ENCODE measurements at regions not wholly inside any gene's neighbourhood (a gene's known extent, or its start where the extent isn't known, plus 50 kb on each side); places are given as distances from the start of the nearest gene placed in this dataset.
"Not testable (repeated sequence)": the region's sequence is repeated elsewhere in the genome, so short reads cannot be mapped to it uniquely, and the experiment has no call there.

DNA sequence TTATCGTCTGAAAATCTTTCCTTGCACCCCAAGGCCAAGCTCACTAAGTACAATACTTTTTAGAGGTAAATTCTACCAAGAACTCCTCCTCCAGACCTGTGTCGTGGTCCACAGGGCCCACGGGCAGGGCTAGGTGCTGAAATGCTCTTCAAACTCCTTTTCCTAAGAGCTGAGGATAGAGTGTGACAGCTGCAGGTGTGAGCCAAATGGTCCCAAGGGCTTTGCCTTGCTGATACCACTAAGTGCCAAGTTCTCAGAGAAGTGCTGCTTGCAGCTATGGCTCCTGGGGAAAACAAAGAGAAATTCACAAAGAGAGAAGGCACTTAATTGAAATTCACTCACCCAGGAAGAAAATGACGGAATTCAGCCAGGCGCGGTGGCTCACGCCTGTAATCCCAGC is 868.9 kb upstream of the AUTS2 start:
- DNase-seq (ENCODE audit: low read depth, low spot score): no peak

DNA sequence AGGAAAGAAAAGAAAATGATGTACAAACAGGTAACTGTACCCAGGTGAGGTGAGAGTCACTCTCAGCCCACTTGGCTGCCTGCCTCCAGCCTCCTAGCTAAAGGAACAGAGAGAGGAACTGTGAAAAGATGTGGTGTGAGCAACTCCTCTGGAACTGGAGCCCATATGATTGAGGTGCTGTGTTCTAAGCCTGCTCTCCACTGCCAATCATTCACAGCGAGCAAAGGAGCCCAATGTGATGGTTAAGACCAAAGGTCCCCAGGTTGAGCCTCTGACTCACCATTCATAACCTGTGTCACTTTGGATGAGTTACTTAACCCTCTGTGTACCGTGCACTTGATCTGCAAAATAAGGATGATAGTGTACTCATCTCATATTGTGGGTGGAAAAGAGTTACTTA is 868.1 kb upstream of the AUTS2 start:
- no peak for DNase-seq (ENCODE audit: low read depth, low spot score)

DNA sequence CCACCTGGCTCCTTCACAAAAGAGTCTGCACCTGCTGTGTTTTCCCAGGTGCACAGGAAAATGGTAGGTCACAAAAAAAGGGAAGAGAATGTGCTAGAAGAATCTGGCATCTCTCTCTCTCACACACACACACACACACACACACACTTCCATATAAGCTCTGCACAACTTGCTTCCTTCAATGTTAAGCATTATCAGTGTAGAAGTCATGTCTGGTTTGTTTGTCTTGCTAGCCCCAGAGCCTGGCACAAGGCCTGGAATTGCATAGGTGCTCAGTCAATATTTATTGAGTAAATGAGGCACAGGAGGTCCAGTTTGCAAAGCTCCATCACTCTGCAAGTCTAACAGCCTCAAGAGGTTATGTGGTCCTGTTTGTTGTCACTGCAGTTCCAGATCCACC is 867.3 kb upstream of the AUTS2 start:
- no peak for DNase-seq (ENCODE audit: low read depth, low spot score)

DNA sequence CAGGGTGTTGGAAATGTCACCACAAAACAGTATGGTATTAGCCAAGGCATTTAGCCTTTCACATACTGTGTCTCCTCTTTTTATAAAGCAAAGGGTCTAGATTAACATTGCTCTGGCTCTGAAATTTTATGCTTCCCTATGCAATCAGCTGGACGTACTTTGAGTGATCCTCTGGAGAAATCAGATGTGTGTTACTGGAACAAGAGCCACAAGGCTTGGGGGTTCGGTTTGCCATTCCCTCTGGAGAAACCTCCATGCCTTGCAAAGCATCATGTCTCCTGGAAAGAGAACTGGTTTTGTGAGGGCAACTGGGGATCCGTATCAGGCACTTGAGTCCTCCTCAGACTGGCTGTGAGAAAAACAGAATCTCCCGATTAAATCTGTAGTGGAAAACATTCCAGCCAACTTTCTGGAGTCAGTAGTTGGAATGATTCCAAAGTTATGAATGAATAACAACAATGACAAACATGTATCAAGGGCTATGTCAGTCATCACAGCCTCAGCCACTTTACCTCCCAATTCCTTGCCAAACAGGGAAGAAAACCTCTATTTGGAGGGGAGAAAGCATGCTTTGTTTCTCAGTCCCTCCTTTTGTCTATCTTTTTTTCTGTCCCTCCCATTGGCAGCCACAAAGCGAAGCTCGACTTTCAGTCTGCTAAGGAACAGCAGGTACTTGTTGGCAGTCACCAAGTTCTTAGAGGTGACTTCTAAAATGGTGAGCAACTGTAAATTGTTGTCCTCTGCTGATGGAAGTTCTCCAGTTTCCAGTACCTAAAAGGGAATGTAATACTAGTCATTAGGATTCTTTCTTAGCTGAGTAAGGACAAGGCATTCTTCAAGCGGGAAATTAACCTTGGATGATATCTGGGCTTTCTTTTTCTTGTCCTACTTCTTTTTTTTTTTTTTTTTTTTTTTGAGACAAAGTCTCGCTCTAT is 864.8 kb upstream of the AUTS2 start:
- DNase-seq (ENCODE audit: low read depth, low spot score): no peak

DNA sequence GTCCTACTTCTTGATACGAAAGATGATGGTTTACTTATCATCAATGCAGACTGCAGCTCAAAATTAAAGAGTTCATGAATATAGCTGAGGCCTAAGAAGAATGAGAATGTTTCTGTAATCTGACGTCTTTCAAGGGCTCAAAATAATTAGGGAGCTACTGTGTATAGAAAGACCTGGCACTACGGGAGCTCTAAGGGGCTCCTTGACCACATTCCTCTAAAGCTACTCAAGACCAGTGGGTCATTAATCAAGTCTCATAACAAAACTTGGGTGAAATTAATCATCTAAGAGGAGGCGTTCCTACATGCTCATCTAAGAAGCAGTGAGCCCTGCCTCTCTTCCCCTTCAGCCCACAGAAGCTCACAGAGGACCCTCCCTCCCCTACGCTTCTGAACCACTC is 863.8 kb upstream of the AUTS2 start:
- no peak for DNase-seq (ENCODE audit: low read depth, low spot score)

DNA sequence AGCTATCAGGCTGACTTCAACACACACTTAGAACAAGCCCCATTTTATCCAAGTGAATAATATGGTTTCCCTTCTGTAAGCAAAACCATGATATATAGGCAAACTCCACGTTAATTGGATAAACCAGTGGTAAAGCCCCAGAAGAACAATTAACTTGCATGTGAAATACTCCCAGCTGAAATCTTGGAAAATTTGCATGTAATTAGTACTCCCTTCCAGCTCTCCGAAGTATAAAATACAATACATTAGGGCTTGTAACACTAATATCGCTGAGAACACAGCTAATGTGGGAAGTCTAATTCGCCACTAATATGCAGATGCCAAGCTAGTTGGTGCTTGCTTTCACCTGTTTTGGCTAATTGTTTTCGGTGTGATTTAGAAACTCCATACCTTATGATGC is 859.0 kb upstream of the AUTS2 start:
- no peak for DNase-seq (ENCODE audit: low read depth, low spot score)

GRCh38 chr7:68744036-68744435 is 854.2 kb upstream of the AUTS2 start:
- DNase-seq (ENCODE audit: low read depth, low spot score): no peak

- DNase-seq (ENCODE audit: low read depth, low spot score): no peak
Observed at GRCh38 chr7:68748934-68749900, 849.1 kb upstream of the AUTS2 start.

GRCh38 chr7:68752485-68753178 is 845.6 kb upstream of the AUTS2 start:
- no peak for DNase-seq (ENCODE audit: low read depth, low spot score)

DNA sequence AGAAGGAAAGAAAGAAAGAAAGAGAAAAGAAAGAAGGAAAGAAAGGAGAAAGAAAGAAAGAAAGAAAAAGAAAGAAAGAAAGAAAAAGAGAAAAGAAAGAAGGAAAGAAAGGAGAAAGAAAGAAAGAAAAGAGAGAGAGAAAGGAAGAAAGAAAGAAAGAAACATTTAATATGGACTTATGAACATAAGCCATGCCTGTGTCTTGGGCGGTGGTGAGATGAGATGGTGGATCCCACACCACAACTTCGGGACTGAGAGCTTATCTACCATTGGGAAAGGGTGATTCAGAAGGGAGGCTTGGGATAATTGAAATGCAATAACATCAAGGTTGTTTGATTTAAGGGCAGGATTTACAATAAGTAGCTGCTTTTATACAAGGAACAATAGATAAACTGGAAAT is 843.9 kb upstream of the AUTS2 start:
- DNase-seq (ENCODE audit: low read depth, low spot score): no peak

DNA sequence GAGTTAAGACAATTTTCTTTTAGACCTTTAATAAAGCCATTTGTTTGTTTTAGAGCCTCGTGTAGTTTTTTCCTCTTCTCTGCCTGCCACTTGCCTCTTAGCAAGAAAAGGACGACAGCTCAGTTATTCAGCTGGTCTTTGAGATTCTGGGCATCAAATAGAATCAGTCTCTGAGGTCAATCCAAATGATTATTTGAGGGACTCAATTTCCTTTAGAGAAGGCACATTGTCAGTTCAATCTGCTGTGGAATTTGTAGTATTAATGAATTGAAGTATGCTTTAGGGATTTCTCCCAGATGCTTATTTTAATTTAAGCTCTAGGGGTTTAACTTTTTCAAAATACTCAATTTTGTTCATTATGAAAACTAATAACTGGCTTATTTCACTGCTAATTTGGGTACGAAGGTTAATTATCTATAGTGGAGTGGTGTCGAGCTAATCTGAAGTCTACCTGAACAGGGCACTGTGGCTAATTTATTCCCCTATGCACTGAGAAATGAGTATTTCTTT is 841.2 kb upstream of the AUTS2 start:
- no peak for DNase-seq (ENCODE audit: low read depth, low spot score)

DNA sequence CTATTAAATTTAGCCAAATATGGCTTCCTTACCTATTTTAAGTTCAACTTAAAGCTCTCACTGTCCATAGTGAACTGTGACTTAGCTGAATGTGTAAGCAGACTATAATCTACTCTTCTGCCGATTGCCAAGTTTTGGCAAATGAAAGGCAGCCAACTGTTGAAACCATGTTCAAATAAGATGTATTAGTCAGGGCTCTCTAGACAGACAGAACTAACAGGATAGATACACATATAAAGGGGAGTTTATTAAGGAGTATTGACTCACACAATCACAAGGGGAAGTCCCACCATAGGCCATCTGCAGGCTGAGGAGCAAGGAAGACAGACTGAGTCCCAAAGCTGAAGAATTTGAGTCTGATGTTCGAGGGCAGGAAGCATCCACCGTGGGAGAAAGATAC is 837.7 kb upstream of the AUTS2 start:
- DNase-seq (ENCODE audit: low read depth, low spot score): no peak

GRCh38 chr7:68767462-68767861 is 830.8 kb upstream of the AUTS2 start:
- no peak for DNase-seq (ENCODE audit: low read depth, low spot score)

DNA sequence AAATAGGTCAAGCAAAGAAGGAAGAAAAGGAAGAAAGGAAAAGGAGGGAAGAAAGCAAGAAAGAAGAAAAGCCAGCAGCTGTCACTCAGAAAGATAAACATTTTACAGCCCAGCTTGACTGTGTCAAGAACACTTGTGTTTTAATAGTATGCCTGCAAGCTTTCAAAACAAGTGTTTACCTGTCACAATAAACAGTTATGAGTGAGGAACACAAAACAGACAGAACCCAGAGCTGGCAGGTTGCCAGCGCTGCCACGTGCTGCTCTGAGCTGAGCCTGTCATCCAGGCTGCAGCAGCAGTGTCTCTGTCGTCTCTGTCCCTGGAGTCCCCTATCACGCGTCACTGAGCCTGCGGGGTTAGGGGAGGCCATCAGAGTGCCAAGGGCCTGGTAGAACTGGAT is 827.6 kb upstream of the AUTS2 start:
- DNase-seq (ENCODE audit: low read depth, low spot score): peak; percentile 21

DNA sequence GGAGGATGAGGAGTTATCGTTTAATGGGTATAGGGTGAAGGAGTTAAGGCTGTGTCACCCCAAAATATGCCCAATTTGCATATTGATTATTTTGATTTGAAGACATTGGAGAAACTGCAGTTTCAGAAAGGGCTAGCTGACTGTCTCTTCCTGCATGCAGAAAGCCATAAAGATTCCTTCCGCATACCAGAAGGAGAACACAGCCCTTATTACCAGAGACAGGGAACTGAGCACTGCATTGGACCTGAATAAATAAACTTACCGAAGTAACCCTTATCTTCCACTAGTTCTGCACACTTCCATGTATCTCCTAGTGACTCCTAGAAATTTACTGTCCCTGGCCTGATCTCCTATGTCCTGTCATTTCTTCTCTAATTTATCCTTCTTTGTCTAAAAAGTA is 821.9 kb upstream of the AUTS2 start:
- DNase-seq (ENCODE audit: low read depth, low spot score): no peak

GRCh38 chr7:68783684-68784083 is 814.6 kb upstream of the AUTS2 start:
- no peak for DNase-seq (ENCODE audit: low read depth, low spot score)

DNA sequence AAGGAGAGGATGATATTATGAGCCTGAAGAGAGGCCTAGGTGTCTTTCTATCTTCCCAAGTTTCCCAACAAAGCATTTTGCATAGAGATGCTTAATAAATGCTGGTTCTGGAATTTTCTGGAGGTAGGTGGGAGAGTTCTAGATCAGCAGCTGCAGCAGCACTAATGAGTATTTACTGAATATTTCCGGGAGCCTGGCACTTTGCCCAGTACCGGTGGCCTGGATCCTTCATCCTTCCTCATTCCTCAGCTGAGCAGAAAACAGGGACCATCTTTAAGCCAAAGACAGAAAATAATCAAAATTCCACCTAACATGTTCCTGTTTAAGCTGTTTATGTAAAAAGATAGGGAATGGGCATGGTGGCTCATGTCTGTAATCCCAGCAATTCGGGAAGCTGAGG is 813.2 kb upstream of the AUTS2 start:
- DNase-seq (ENCODE audit: low read depth, low spot score): no peak

GRCh38 chr7:68787566-68787965 is 810.7 kb upstream of the AUTS2 start:
- peak; percentile 15 for DNase-seq (ENCODE audit: low read depth, low spot score)

- not testable (repeated sequence) for DNase-seq (ENCODE audit: low read depth, low spot score)
Observed at GRCh38 chr7:68788529-68788928, 809.7 kb upstream of the AUTS2 start.

GRCh38 chr7:68789597-68789996 is 808.7 kb upstream of the AUTS2 start:
- no peak for DNase-seq (ENCODE audit: low read depth, low spot score)

GRCh38 chr7:68792351-68792750 is 805.9 kb upstream of the AUTS2 start:
- DNase-seq (ENCODE audit: low read depth, low spot score): no peak

GRCh38 chr7:68793513-68793912 is 804.8 kb upstream of the AUTS2 start:
- DNase-seq (ENCODE audit: low read depth, low spot score): no peak

All from ELF-1 (cell line).